COLO668 (cell line): ENCODE measurements at regions not wholly inside any gene's neighbourhood (a gene's known extent, or its start where the extent isn't known, plus 50 kb on each side); places are given as distances from the start of the nearest gene placed in this dataset.
"Not testable (repeated sequence)": the region's sequence is repeated elsewhere in the genome, so short reads cannot be mapped to it uniquely, and the experiment has no call there.

Source experiments
- DNase-seq: peaks from one replicate; lab custom pipeline; 2025; ENCODE audit not compliant: unreplicated experiment; lab: John Stamatoyannopoulos, UW

- no peak for DNase-seq
Observed at GRCh38 chr7:79965946-79966345, 168.7 kb upstream of the GNAI1 start.

DNA sequence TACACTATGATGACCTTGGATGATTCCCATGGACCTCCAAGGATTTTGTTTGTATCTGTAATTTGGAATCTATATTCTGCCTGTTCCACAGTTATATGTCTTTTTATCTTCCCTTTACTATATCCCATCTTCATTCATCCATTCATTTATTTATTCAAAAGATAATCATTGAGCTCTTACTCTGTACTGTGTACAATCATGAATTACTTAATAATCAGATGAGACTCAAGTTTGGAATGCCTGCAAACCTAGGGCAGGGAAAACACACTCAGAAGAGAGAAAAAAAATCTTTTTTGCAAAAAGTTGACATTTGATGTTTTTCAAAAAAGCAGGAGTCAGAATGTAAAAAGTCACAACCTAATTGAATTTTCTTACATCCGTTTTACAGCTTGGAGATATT lies 170.2 kb upstream of the GNAI1 start:
- DNase-seq, result no peak

DNA sequence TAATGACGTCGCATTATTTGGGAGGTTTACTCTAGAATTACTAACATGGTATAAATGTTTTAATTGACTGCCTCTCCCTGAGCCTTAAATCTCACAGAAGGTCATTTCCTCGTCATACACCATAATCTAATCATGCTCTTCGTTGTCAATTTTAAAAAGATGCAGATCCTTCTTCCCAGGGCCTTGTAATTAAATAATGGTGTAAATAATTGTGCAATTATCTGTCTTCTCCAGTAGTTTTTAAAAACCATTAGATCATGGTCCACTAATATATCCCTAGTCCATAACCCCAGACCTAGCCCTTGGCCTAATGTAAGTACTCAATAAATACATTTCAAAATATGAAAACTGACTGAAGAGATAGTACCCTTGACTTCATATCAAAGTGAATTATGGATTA lies 181.5 kb upstream of the GNAI1 start:
- no peak for DNase-seq

DNA sequence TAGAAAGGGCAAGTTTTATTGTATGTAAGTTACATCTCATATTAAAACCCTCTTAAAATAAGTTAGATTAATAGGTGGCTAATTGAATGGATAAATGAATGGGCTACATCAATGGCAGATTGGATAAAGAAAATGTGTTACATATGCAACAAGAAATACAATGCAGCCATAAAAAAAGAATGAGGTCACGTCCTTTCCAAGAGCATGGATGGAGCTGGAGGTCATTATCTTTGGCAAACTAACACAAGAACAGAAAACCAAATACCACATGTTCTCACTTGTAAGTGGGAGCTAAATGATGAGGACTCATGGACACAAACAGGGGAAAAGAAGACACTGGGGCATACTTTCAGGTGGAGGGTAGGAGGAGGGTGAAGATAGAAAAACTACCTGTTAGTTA lies 182.2 kb upstream of the GNAI1 start:
- DNase-seq, result no peak

GRCh38 chr7:79951415-79951814 lies 183.2 kb upstream of the GNAI1 start:
- DNase-seq, result no peak

- no peak for DNase-seq
Observed at GRCh38 chr7:79949778-79950177, 184.9 kb upstream of the GNAI1 start.

DNA sequence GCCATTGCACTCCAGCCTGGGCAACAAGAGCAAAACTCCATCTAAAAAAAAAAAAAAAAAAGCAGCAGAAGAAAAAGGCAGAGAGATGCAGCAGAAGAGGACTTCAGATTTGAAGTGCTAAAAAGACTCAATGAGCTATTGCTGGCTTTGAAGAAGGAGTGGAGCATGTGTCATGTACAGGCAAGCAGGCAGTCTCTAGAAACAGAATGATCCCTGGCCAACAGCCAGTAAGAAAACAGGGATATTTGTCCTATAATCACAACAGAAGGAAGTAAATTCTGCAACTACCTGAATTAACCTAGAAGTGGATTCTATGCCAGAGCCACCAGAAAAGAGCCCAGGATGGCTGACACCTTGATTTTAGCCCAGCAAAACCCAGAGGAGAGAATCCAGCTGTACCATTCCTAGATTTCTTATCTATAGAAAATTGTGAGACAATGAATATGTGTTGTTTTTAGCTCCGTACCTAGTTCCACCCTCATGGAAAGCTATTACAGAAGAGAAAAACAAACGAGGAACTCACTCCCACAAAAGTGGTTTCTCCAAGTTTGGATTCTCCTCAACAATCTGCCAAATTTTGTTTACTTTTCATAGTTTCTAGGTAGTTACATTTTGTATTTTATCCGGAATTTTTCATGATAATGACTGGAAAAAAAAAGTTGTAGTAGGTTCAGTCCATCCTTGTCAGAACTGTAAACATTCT lies 198.2 kb upstream of the GNAI1 start:
- DNase-seq, result no peak

GRCh38 chr7:79934727-79935126 lies 199.9 kb upstream of the GNAI1 start:
- DNase-seq, result no peak

DNA sequence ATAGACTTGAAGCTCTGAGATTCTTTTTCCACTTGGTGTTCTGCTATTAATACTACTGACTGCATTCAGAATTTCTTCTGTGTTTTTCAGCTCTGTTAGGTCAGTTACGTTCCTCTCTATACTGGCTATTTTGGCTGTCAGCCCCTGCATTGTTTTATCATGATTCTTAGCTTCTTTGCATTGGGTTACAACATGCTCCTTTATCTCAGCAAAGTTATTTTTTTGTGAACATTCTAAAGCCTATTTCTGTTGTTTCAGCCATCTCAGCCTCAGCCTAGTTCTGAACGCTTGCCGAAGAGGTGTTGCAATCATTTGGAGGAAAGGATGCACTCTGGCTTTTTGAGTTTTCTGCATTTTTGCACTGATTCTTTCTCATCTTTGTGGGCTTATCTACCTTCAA lies 201.5 kb upstream of the GNAI1 start:
- no peak for DNase-seq

- no peak for DNase-seq
Observed at GRCh38 chr7:79930604-79931003, 204.0 kb upstream of the GNAI1 start.

GRCh38 chr7:79927116-79927515 lies 207.5 kb upstream of the GNAI1 start:
- no peak for DNase-seq

DNA sequence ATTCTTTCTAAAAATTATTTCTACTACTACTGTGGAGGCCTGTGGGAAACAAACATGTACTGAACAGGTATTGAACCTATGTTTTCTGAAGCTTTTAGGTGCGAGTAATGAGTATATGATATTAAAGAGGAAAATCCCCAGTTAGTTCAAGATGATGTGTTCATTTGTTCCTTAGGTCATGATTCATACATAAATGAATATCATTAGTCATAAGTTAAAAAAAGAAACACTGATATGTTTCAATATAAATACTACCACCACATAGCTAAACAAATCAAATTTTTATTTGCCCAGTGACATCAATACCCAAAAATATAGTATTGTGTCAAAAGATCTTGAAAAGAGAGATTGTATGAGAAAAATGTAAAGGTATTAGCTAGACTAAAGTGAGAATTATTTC lies 210.7 kb upstream of the GNAI1 start:
- no peak for DNase-seq

DNA sequence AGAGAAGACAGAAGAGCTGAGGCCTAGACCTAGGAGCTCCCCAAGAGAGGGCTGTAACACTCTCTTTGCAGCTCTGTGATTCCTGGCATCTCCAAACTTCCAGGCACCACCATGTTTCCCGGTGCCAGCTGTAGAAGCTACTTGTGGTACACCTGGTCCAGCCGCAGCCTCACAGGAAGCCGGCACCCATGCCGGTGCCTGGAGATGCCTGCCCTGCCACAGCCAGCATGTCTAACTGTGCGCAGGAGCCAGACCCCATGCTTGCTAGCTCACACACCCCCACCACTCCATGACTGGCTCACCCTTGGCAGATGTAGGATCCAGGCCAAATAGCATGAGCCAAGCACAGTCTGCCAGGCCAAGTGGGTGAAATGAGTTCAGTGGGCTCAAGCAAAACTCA lies 211.7 kb upstream of the GNAI1 start:
- no peak for DNase-seq

DNA sequence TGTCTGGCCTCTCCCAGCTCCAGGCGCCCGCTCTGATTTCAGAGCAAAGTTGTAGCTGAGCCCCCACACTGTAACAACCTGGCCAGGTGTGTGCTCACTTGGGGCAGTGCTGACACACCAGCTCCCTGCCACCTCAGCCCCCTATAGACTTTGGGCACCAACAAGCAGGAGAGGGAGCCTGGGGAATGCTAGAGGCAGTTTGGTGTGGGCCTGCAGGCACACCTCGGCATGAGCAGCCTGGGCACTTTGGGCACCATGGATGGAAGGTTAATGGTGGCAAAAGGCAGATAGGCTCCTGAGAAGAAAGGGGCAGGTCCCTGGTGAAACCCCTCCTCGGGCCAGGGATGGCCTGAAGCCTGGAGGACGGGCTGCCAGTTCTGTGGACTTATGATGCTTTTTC lies 212.7 kb upstream of the GNAI1 start:
- no peak for DNase-seq

GRCh38 chr7:79918632-79919031 lies 216.0 kb upstream of the GNAI1 start:
- not testable (repeated sequence) for DNase-seq

DNA sequence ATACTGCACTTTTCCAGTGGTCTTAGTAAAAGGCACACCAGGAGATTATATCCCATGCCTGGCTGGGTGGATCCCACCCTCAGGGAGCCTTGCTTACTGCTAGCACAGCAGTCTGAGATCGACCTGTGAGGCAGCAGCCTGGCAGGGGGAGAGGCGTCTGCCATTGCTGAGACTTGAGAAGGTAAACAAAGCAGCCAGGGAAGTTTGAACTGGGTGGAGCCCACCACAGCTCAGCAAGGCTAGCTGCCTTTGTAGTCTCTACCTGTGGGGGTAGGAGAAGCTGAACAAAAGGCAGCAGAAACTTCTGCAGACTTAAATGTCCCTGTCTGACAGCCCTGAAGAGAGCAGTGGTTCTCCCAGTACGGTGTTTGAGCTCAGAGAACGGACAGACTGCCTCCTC lies 219.3 kb upstream of the GNAI1 start:
- DNase-seq, result not testable (repeated sequence)

DNA sequence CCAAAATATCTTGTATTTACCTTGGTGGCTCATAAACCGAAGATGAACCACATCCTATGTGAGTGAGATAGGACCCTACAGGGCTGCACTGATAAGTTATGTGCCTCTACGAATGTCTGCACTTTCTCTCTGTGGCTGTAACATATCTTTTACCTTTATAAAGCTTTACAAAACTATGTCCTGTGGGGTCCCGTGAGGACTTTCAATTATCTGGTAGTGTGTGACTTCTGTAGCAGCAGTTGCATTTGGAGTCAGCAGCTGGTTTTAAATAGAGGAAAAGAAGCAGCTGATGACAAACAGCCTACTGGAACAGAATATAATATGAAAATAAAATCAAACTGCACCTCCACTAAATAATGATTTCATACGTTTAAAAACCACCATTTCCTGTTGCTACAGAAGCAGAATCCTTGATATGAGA lies 222.4 kb upstream of the GNAI1 start:
- DNase-seq, result no peak

DNA sequence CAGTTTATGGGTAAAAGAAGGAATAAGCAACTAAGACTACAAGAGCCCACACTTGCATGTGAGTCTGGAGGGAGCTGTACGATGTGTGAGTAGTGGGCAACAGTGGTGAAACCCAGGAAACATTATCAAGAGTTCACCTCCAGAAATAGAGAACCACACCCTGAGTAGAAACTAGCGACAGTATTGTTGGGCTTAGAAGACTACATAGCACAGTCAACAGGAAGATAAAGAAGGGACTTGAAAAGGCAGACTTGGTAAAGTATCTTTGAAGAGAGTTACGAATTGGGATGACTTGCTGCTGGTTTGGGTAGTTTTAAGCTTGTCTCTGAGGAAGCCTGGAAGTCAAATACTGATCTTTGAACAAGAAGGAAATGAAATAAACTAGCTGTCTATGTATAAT lies 223.2 kb upstream of the GNAI1 start:
- DNase-seq, result no peak

DNA sequence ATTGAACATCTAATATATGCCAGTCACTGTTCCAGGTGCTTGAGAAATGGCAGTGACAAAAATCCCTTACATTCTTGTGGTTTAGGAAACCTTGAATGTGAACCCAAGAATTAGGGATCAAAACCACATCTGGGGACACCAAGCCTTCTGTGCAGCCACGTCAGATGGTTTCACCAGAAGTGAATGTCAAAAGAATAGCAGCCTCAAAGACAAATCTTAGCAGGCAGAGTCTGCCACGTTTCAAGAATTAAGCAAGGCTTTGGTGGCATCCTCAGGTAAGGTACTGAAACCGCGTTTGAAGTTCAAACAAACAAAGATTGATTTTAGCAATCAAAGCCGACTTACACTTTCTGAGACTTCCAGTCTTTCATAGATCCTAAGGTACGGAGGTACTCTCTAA lies 225.5 kb upstream of the GNAI1 start:
- DNase-seq, result no peak

DNA sequence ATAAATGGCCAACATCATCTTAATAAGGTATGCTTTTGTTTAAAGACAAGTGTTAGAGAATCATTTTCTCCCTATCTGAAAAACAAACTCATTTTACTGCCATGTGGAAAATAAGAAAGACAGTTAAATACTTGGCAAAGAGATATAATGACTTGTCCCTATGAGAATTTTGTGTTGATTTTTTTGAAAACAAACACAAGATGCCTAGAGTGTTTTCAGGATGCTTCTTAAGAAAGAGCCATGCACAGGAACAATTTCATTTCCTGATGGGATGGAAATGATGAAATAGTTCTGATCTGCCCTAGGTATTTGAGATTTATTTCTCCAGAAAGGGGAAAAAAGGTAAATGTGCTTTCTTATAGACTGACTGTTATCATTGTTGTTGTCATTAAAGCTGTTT lies 237.5 kb upstream of the GNAI1 start:
- DNase-seq, result no peak

DNA sequence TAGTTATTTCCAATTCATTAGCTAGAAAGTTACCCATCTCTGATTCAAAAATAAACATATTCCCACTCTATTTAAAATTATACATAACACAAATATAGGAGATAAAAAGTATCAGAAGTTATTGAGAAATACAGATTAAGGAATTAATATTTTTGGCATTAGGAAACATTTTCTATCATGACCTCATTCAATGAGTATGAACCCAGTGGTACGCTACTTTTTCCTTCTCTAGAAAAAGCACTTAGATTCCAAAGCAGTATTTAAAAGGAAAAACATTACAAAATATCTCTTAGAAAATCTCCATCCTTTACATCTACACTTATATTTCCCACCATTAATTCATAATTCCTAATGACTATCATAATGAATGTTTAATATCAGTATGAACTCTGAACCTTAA lies 240.6 kb upstream of the GNAI1 start:
- DNase-seq, result no peak

DNA sequence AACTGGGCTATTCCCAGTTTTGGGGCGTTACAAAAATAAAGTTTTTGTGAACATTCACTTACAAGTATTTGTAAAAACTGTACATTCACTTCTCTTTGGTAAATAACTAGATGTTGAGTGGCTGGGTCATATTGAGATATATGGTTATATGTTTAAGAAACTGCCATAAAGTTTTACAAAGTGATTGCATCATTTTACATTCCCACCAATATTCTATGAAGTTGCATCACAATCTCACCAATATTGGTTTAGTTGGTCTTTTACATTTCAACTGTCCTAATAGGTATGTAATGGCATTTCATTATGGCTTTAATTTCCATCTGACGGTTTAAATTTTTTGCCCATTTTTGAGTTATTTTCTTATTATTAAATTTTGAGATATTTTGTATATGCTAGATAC lies 251.7 kb upstream of the GNAI1 start:
- DNase-seq, result no peak

GRCh38 chr7:79880312-79880711 lies 254.3 kb upstream of the GNAI1 start:
- no peak for DNase-seq
